NCI-H1105 treated with DMSO at 0.1 percent for 48 hours (cell line): ENCODE measurements at regions not wholly inside any gene's neighbourhood (a gene's known extent, or its start where the extent isn't known, plus 50 kb on each side); places are given as distances from the start of the nearest gene placed in this dataset.
A peak's percentile ranks its signal among the peaks of the same experiment; 100 is the strongest.

Experiments
- DNase-seq: peaks from one replicate; lab custom pipeline; 2025; lab: John Stamatoyannopoulos, UW

GRCh38 chr3:14288177-14288788 is 109.7 kb downstream of the LSM3 start:
- no peak for DNase-seq

GRCh38 chr3:14288833-14289451 is 110.3 kb downstream of the LSM3 start:
- no peak for DNase-seq

GRCh38 chr3:14289590-14290461 is 111.2 kb downstream of the LSM3 start:
- no peak for DNase-seq

DNA sequence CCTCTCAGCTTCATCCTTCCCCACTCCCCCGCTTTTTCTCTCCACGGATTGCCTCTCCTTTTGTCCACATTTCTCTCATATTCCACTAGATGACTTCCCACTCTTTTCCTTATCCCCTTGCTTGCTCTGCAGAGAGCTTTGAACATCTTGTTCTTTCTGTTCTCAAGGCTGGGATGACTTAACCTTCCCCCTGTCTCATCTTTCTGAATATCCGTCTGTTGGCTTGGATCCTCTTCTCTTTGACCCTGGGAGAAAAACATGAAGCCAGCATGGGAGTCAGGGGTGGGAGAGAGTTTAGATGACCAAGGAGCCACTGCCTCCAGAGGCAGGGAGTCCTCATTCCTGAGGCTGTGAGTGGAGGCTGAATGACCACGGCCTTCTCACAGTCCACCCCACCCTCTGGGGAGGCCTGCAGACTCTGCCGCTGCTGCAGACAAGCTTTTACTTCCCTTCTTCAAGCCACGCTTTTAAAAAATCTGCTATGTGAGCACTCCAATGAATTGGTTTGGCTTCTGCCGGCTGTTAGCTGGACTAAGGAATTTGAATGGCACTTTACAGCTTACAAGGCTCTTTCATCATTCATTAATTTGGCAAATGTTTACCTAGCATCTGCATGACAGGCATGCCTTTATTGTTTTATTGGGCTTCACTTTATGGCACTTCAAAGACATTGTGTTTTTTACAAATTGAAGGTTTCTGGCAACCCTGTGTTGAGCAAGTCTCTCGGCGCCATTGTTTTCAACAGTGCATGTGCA is 111.6 kb upstream of the SLC6A6 start:
- DNase-seq, result peak; percentile 57

- no peak for DNase-seq
Observed at GRCh38 chr3:14295037-14295436, 107.4 kb upstream of the SLC6A6 start.

DNA sequence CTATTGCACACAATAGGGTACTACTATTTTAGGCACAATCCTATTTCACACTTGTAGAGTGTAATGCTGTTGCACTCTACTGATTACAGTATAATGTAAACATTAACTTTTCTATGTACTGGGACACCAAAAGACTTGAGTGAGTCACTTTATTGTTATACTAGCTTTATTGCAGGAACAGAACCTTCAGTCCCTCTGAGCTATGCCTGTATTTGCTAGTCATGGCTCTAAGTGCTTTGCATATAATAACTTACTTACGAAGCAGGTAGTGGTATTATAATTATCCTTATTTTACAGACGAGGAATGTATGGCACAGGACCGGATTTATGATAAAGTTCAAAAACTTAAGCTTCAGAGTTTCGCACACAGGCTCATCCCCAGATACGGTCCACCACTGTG is 106.6 kb upstream of the SLC6A6 start:
- no peak for DNase-seq

- DNase-seq, result no peak
Observed at GRCh38 chr3:14297305-14297704, 105.1 kb upstream of the SLC6A6 start.

DNA sequence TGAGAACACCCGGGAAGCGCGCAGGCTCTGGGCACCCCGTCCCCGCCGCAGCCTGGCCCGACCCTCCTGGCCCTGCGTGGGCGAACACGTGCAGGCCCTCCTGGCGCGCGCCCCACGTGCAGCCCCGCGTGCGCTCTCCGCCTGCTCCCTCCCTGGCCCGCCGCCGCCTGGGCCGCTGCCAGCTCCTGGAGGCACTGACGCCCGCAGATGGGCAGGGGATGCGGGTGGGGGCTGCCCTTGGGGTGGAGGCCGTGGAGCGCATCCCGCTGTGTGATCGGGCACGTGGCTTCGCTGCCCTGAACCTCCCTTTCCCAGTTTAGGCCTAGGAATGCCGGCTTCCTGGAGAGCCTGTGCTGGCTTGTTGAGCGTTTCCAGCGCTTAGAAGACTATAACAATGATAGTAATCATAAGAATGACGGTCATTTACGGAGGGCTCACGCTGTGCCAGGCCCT is 104.6 kb upstream of the SLC6A6 start:
- DNase-seq, result no peak

DNA sequence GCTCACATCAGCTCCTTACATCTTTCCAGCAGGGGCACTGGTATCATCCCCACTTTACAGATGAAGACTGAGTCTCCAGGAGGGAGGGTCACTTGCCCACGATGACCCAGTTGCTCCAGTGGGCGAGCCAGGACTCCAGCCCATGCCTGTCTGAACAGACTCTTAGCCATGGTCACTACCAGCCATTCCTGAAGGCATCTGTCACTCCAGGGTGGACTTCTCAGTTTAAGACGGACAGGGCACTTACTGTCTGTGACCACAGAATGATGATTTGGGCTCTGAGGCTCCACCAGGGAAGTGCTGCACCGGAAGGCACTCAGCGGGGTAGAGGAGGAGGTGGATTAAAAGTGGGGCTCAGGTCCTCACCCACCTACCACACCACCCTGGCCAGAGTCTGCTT is 104.0 kb upstream of the SLC6A6 start:
- no peak for DNase-seq

- DNase-seq, result no peak
Observed at GRCh38 chr3:14298991-14299555, 103.3 kb upstream of the SLC6A6 start.

DNA sequence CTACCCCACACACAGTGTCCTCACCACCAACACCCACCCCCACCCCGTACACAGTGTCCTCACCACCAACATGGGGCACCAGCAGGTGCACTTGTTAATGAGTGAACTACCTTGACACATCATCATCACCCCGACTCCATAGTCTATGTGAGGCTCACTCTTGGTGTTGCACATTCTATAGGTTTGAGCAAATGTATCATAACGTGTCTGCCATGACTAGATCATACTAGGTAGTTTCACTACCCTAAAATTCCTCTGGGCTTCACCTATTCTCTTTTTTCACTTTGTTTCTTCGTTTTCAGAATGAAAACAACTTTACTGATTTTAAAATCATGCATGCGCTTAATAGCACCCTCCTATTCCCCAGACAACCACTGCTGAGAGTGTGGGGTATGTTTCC is 102.6 kb upstream of the SLC6A6 start:
- DNase-seq, result no peak

- DNase-seq, result no peak
Observed at GRCh38 chr3:14300721-14301399, 101.5 kb upstream of the SLC6A6 start.

DNA sequence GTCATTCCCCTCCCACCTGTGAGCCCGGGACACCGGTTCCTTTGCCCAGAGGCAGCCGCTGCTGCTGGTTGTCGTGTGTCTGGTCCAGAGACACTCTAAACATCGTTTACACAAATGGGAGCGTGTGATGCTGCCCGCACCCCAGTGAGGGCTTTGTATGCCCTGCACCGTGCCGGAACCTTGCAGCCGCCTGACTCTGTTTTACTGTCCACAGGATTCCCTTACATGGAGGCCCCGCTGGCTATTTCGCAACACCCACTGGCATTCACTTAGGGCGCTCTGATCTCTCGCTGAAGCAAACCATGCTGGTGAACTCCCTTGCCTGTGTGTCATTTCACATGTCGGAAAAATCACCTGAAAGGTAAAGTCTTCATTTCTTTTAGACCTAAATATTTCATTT is 100.8 kb upstream of the SLC6A6 start:
- no peak for DNase-seq

GRCh38 chr3:14303336-14304100 is 98.9 kb upstream of the SLC6A6 start:
- no peak for DNase-seq

DNA sequence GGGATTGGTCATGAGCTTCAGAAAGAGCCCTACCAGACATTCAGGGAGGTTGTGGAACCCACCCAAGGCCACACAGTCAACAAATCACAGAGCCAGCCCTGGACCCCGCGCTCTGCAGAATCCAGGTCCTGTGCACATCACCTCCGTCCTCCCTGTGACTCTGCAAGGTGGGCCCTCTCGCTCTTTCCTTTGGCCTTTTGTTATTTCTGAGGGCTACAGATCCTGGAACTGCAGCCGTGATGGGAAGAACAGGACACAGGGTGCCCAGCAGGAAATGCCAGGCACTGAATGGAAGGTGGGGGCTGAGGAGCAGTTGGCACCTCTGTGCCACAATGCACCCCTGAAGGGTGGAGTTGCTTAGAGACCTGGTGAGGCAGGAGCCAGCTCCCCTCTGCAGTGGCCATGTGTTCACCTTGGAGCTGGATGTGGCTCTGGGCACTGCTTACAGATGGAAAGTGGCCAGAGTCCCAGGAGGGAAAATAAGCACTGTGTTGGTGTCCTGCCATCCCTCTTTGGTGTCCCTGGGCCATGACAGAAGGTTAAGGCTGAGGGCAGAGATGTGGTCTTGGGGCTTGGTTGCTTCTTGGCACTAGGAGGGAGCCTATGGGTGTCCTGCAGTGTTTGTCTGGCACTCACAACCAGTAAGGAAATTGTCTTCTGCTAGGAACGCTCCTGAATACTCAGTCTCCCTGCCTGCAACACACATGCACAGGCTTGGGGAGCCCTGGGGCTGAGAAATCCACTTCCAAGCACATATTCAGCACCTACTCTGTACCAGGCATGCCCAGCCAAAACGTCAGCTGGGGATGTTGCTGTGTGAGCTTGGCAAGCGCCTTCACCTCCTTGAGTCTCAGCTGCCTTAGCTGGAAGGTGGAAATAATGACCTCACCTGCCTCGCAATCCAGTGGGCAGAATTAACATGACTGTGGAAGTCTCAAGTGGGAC is 98.0 kb upstream of the SLC6A6 start:
- no peak for DNase-seq

GRCh38 chr3:14305324-14305723 is 97.1 kb upstream of the SLC6A6 start:
- no peak for DNase-seq

DNA sequence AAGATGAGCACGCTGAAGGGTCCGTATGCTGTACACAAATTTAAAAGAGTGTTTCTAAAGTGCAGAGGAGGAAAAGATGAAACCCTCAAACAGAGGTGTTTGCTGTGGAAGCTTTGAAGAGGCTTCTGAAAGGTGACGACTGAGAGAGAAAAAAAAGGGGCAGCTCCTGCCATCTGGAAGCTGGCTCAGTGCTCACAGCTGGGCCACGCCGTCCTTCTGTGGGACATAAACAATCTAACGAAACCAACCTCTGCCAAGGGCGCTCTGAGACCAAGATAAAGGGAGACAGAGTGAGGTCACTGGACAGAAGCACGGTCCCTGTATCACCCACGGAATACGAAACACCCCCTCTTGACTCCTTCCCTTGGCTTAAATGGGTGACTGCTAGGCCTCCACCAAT is 96.3 kb upstream of the SLC6A6 start:
- no peak for DNase-seq

DNA sequence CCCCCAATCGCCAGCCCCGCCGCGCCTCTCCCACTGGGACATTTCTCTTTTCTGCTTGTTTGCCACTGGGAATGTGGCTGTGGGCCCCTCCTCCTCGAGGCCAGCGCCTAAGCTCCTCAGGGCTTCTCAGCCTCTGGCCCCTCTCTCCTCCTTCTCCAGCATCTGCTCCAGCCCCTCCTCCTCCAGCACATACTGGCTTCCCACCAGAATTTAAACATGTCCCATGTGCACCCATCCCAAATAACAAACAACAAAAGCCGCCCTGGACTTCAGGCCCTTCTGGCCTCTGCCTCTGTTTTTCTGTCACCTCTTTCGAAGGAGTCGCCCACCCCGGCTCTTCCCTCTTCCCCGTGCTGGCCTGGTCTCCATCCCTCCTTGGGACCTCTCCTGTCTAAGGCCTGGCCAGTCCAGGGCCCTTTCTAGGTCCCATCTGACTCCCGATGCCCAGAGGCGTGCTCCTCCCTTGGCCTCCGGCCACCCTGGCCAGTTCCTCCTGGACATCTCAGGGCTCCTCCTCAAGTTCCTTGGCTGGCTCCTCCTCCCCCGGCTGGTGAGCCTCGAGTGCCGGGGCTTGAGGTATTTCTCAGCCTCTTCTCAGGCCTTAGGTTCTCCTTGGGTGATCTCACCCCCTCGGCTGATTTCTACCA is 94.6 kb upstream of the SLC6A6 start:
- no peak for DNase-seq

DNA sequence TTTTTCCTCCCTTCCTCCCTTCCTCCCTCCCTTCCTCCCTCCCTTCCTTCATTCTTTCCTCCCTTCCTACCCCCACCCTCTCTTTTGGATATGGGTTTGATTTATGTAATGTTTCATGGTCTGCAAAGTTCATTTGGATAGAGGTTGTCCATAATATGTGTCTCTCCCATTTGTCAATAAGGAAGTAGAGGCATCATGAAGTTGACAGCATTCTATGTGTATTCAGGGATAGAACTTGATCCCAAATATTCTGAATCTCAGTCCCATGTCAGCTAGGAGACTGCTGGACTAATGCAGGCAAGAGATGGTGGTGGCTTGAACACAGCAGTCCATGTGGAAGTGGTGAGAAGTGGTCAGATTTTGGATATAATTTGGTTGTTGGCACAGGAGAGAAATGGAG is 90.7 kb upstream of the SLC6A6 start:
- no peak for DNase-seq
